SK-N-SH (cell line): ENCODE measurements at regions not wholly inside any gene's neighbourhood (a gene's known extent, or its start where the extent isn't known, plus 50 kb on each side); places are given as distances from the start of the nearest gene placed in this dataset.

Source experiments
- CTCF ChIA-PET: fragments of 300-600, 350-600 bp; formaldehyde crosslinking; extraction: SDS; loops from one replicate; lab custom pipeline; 2021; lab: Yijun Ruan, JAX
- POLR2A ChIA-PET: fragments of 350-600 bp; sonication (Branson Sonifier 250); formaldehyde crosslinking; extraction: SDS; loops from one replicate; lab custom pipeline; 2020; ENCODE audit warnings: antibody characterized with exemption, inconsistent platforms; lab: Yijun Ruan, JAX
- DNase-seq: peaks from one replicate; pipeline ENCODE4 v3.0.0; 2012
- H2AFZ ChIP-seq: fragments of 200-600 bp; sonication (generic); 2 replicates; pipeline ENCODE4 v1.8.1; 2016; ENCODE audit warnings: antibody characterized with exemption, mild to moderate bottlenecking, low read depth
- H3F3A ChIP-seq: fragments of 200-600 bp; sonication (generic); replicated peaks from 2 replicates; pipeline ENCODE3; 2016; ENCODE audit warnings: antibody characterized with exemption, mild to moderate bottlenecking; ENCODE audit not compliant: insufficient read depth
- H3K27ac ChIP-seq, 2 experiments: fragments of 200-500 bp in 1 of 2; fragments of 200-600 bp in 1 of 2; sonication (Bioruptor generic) in 1 of 2; sonication (generic), shearing (Covaris generic) in 1 of 2; 2 replicates each; pipeline versions ENCODE4 v1.5.1 to v1.6.1; 2014 to 2016; ENCODE audit warnings: low read depth in 2 of 2, inconsistent platforms in 1 of 2, low read length in 1 of 2, mild to moderate bottlenecking in 1 of 2, mixed read lengths in 1 of 2
- H3K27me3 ChIP-seq: fragments of 200-600 bp; sonication (generic), shearing (Covaris generic); 2 replicates; pipeline ENCODE4 v1.6.1; 2016; ENCODE audit warnings: mixed run types; ENCODE audit not compliant: insufficient read depth
- H3K36me3 ChIP-seq, 2 experiments: fragments of 200-500 bp in 1 of 2; fragments of 200-600 bp in 1 of 2; sonication (Bioruptor generic) in 1 of 2; sonication (generic) in 1 of 2; replicated peaks in 1 of 2; 2 replicates each; pipeline versions ENCODE3 to v1.5.1; 2014 to 2016; ENCODE audit warnings: low read length in 1 of 2, mild to moderate bottlenecking in 1 of 2; ENCODE audit not compliant: insufficient read depth in 2 of 2, control insufficient read depth in 1 of 2
- H3K4me1 ChIP-seq, 2 experiments: fragments of 200-500 bp in 1 of 2; fragments of 200-600 bp in 1 of 2; sonication (Bioruptor generic) in 1 of 2; sonication (generic), shearing (Covaris generic) in 1 of 2; 2 replicates each; pipeline versions ENCODE4 v1.5.1 to v1.6.1; 2014 to 2016; ENCODE audit warnings: low read depth in 1 of 2, low read length in 1 of 2, mixed run types in 1 of 2; ENCODE audit not compliant: insufficient read depth in 2 of 2, control insufficient read depth in 1 of 2
- H3K4me2 ChIP-seq: fragments of 200-600 bp; sonication (generic), shearing (Covaris generic); 2 replicates; pipeline ENCODE4 v1.6.1; 2017; ENCODE audit warnings: mixed run types
- H3K4me3 ChIP-seq, 2 experiments: fragments of 200-500 bp in 1 of 2; fragments of 200-600 bp in 1 of 2; sonication (Bioruptor generic) in 1 of 2; sonication (generic), shearing (Covaris generic) in 1 of 2; 2 replicates each; pipeline versions ENCODE4 v1.5.1 to v1.8.1; 2014 to 2016; ENCODE audit warnings: low read depth in 2 of 2, inconsistent platforms in 1 of 2, low read length in 1 of 2, mild to moderate bottlenecking in 1 of 2, mixed read lengths in 1 of 2, moderate library complexity in 1 of 2
- H3K79me2 ChIP-seq: fragments of 200-600 bp; sonication (generic); 2 replicates; pipeline ENCODE4 v1.8.1; 2017; ENCODE audit warnings: mild to moderate bottlenecking; ENCODE audit not compliant: insufficient read depth
- H3K9ac ChIP-seq: fragments of 200-600 bp; sonication (generic); 2 replicates; pipeline ENCODE4 v1.6.1; 2017; ENCODE audit warnings: mixed run types
- H3K9me2 ChIP-seq: fragments of 200-600 bp; sonication (generic); 2 replicates; pipeline ENCODE4 v1.6.1; 2017; ENCODE audit warnings: mixed run types
- H3K9me3 ChIP-seq: fragments of 200-600 bp; sonication (generic); 2 replicates; pipeline ENCODE4 v1.6.1; 2017; ENCODE audit warnings: mixed run types, mild to moderate bottlenecking, moderate library complexity
- H4K20me1 ChIP-seq: fragments of 200-600 bp; sonication (generic); 2 replicates; pipeline ENCODE4 v1.6.1; 2017; ENCODE audit warnings: mild to moderate bottlenecking, mixed run types; ENCODE audit not compliant: insufficient read depth
- CHD2 ChIP-seq: fragments of 150-350 bp; IDR thresholded peaks from 2 replicates; pipeline ENCODE4 v1.6.1; 2018; ENCODE audit warnings: low read length; ENCODE audit not compliant: partially characterized antibody
- ELF1 ChIP-seq: IDR thresholded peaks from 2 replicates; pipeline ENCODE4 v1.4.0; 2012
- EZH2phosphoT487 ChIP-seq: fragments of 200-600 bp; sonication (generic); IDR thresholded peaks from 2 replicates; pipeline ENCODE4 v1.6.1; 2017; ENCODE audit warnings: low read depth, mixed run types, mild to moderate bottlenecking, antibody characterized with exemption, moderate library complexity, borderline replicate concordance
- FOXM1 ChIP-seq: IDR thresholded peaks from 2 replicates; pipeline ENCODE4 v1.4.0; 2012; ENCODE audit warnings: low read depth, mild to moderate bottlenecking
- GABPA ChIP-seq: IDR thresholded peaks from 2 replicates; pipeline ENCODE4 v1.4.0; 2012; ENCODE audit warnings: low read depth, mild to moderate bottlenecking
- GATA2 ChIP-seq: sonication (generic); formaldehyde crosslinking; IDR thresholded peaks from 2 replicates; pipeline ENCODE4 v1.5.0; 2020; ENCODE audit warnings: mild to moderate bottlenecking, missing genetic modification reagents
- MEF2A ChIP-seq: IDR thresholded peaks from 2 replicates; pipeline ENCODE4 v1.4.0; 2012; ENCODE audit warnings: low read depth, borderline replicate concordance
- MXI1 ChIP-seq: IDR thresholded peaks from 2 replicates; pipeline ENCODE4 v1.6.1; 2012; ENCODE audit warnings: mild to moderate bottlenecking, low read depth, low read length, improper control_type of control experiment
- NRF1 ChIP-seq: IDR thresholded peaks from 2 replicates; pipeline ENCODE4 v1.6.1; 2012; ENCODE audit warnings: low read depth, mild to moderate bottlenecking, low read length
- RCOR1 ChIP-seq: fragments of 150-350 bp; IDR thresholded peaks from 2 replicates; pipeline ENCODE4 v1.6.1; 2017; ENCODE audit warnings: antibody characterized with exemption, low read length
- RXRA ChIP-seq: IDR thresholded peaks from 2 replicates; pipeline ENCODE4 v1.4.0; 2012; ENCODE audit warnings: low read depth, mild to moderate bottlenecking, borderline replicate concordance
- SIN3A ChIP-seq: IDR thresholded peaks from 2 replicates; pipeline ENCODE4 v1.6.1; 2012; ENCODE audit warnings: low read depth, mild to moderate bottlenecking, low read length, moderate library complexity, borderline replicate concordance
- SMC3 ChIP-seq: IDR thresholded peaks from 2 replicates; pipeline ENCODE4 v1.6.1; 2012; ENCODE audit warnings: low read depth, low read length, improper control_type of control experiment
- TCF12 ChIP-seq: IDR thresholded peaks from 2 replicates; pipeline ENCODE4 v1.4.0; 2012
- USF2 ChIP-seq: fragments of 150-350 bp; IDR thresholded peaks from 2 replicates; pipeline ENCODE4 v1.6.1; 2017; ENCODE audit warnings: antibody characterized with exemption, low read length, low read depth, borderline replicate concordance
- YY1 ChIP-seq: IDR thresholded peaks from 2 replicates; pipeline ENCODE4 v1.4.0; 2012; ENCODE audit warnings: low read depth, mild to moderate bottlenecking
- WGBS: methylation state at CpG from one replicate; pipeline ENCODE4 v1.1.6; 2017; ENCODE audit warnings: low lambda C conversion rate; 5-methylcytosine and 5-hydroxymethylcytosine counted together
- TF ChIP-seq, protein P1 (sequence below): IDR thresholded peaks from 2 replicates; pipeline ENCODE4 v1.6.1; 2012; ENCODE audit warnings: mild to moderate bottlenecking, low read depth, low read length, moderate library complexity
- TF ChIP-seq, protein P2 (sequence below): IDR thresholded peaks from 2 replicates; pipeline ENCODE4 v1.4.0; 2012; ENCODE audit warnings: low read depth

DNA sequence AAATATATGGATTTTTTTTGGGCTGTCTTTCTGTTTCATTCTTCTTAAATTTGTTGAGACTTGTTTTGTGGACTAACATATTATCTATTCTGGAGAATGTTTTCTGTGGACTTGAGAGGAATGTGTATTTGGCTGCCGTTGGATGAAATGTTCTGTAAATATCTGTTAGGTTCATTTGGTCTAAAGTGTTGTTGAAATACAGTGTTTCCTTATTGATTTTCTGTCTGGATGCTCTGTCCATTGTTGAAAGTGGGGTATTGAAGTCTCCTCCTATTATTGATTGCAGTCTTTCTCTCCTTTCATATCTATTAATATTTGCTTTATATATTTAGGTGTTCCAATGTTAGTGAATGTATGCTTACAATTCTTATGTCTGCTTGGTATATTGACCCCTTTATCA, 431.8 kb downstream of the RAPGEF2 start:
- DNase-seq: no peak
- Histone ChIP-seq H3K9ac (no peak overlapping the region), H3K4me3 (no peak overlapping the region), H3K36me3 (no peaks in the 10 kb centered on the region)
- WGBS: 36% methylated on average over 1 of the region's 1 CpG
- no peak for TF ChIP-seq ELF1
- TF ChIP-seq FOXM1: no peak
- TF ChIP-seq CHD2: no peak
- TF ChIP-seq YY1: no peak
- TF ChIP-seq RCOR1: no peak
- TF ChIP-seq NRF1: no peak
- TF ChIP-seq MEF2A: no peak
- TF ChIP-seq MXI1: no peak
- TF ChIP-seq SIN3A: no peak
- no peak for TF ChIP-seq SMC3
- TF ChIP-seq, protein P1, sequence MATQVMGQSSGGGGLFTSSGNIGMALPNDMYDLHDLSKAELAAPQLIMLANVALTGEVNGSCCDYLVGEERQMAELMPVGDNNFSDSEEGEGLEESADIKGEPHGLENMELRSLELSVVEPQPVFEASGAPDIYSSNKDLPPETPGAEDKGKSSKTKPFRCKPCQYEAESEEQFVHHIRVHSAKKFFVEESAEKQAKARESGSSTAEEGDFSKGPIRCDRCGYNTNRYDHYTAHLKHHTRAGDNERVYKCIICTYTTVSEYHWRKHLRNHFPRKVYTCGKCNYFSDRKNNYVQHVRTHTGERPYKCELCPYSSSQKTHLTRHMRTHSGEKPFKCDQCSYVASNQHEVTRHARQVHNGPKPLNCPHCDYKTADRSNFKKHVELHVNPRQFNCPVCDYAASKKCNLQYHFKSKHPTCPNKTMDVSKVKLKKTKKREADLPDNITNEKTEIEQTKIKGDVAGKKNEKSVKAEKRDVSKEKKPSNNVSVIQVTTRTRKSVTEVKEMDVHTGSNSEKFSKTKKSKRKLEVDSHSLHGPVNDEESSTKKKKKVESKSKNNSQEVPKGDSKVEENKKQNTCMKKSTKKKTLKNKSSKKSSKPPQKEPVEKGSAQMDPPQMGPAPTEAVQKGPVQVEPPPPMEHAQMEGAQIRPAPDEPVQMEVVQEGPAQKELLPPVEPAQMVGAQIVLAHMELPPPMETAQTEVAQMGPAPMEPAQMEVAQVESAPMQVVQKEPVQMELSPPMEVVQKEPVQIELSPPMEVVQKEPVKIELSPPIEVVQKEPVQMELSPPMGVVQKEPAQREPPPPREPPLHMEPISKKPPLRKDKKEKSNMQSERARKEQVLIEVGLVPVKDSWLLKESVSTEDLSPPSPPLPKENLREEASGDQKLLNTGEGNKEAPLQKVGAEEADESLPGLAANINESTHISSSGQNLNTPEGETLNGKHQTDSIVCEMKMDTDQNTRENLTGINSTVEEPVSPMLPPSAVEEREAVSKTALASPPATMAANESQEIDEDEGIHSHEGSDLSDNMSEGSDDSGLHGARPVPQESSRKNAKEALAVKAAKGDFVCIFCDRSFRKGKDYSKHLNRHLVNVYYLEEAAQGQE: no peak
- no peak for TF ChIP-seq TCF12
- TF ChIP-seq USF2: no peak
- TF ChIP-seq EZH2phosphoT487: no peak
- no peak for TF ChIP-seq GATA2 (CRISPR knock-in tag)
- no peak for TF ChIP-seq GABPA
- no peak for TF ChIP-seq RXRA
- TF ChIP-seq, protein P2, sequence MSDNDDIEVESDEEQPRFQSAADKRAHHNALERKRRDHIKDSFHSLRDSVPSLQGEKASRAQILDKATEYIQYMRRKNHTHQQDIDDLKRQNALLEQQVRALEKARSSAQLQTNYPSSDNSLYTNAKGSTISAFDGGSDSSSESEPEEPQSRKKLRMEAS: no peak
- TF ChIP-seq, all 33 proteins: peak for 0
- ChIA-PET CTCF (no interaction called here), POLR2A (no interaction called here)
- H3K4me1 ChIP-seq: no peaks in the 10 kb centered on the region
- no peaks in the 10 kb centered on the region for H4K20me1 ChIP-seq
- H3K27me3 ChIP-seq: no peaks in the 10 kb centered on the region
- no peaks in the 10 kb centered on the region for H3K79me2 ChIP-seq
- H3K4me2 ChIP-seq: no peak overlapping the region
- 0 out of 2 replicates have a peak, but pooled peaks cover 3% of the 10 kb centered on the region for H3K9me2 ChIP-seq
- no peak overlapping the region for H2AFZ ChIP-seq
- H3F3A ChIP-seq: no peaks in the 10 kb centered on the region
- H3K9me3 ChIP-seq: peaks cover 5% of the 10 kb centered on the region; the same call in 1 of the 2 replicates
- no peak overlapping the region for H3K27ac ChIP-seq
